Endometrium (tissue), 2 donors: ENCODE measurements at regions not wholly inside any gene's neighbourhood (a gene's known extent, or its start where the extent isn't known, plus 50 kb on each side); places are given as distances from the start of the nearest gene placed in this dataset.
A peak's percentile ranks its signal among the peaks of the same experiment; 100 is the strongest.

Experiments
- FAIRE-seq: peaks from 2 replicates; lab custom pipeline; 2012; peaks lifted over from hg19 to GRCh38; lab: Jason Lieb, UNC
- donor health status: control.
- donor health status: control.

GRCh38 chr7:115707258-115708012 is 323.1 kb downstream of the TFEC start:
- FAIRE-seq, result no peak

DNA sequence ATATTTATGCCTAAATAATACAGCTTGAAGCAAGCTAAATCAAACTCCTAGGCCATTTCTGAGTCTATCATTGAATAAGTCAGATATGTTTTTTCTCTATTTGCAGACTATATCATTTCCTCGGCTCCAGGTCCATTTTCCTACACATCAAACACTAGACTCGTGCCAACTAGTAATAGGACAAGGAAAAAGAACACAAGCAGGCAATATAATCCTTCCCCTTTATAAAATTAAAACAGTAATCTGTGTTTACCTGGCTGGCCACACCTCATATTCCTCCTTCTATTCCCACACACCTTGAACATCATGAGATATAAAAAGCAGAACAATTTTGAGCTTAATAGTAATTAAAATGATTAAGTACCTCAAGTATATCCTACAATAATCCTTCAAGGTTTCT is 325.7 kb downstream of the TFEC start:
- no peak for FAIRE-seq

DNA sequence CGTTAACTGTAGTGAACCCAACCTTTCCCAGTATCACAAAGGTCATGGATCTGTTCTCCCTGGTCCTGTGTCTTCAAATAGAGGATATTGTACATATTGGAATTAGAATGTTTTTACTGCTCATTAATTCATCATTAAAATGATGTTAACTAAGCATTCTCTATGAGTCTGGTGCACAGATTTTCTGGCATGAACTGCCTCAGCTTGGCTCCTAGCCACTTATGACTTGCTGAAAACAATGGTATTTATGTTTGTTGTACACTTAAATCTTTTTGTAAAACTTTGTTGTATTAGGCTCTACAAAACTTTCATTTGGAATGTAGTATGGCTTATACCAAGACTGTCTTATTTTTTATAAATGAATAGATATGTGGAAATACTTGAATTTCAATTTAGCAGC is 329.4 kb downstream of the TFEC start:
- no peak for FAIRE-seq

- FAIRE-seq, result no peak
Measured at GRCh38 chr7:115694424-115694823, 336.1 kb downstream of the TFEC start.

GRCh38 chr7:115693779-115694178 is 336.8 kb downstream of the TFEC start:
- no peak for FAIRE-seq

DNA sequence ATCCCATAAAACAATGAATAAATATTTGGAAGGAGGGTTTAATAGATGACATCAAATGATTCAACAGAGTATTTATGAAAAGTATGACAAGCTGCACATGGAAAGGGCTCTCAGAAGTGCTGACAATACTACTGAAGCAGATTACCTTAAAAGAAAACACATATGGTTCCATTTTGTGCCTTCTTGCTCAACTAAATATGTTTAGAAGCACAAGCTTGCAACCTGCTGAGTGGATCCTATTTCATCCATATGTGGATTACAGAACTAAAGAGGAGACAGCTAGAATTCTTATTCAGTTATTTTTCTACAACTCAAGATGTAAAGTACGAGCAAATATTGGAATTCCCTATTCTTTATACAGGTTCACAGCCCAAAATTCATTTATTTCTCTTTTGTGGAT is 340.6 kb downstream of the TFEC start:
- no peak for FAIRE-seq

GRCh38 chr7:115683093-115683492 is 347.5 kb downstream of the TFEC start:
- FAIRE-seq, result no peak

GRCh38 chr7:115682507-115682906 is 348.1 kb downstream of the TFEC start:
- no peak for FAIRE-seq

DNA sequence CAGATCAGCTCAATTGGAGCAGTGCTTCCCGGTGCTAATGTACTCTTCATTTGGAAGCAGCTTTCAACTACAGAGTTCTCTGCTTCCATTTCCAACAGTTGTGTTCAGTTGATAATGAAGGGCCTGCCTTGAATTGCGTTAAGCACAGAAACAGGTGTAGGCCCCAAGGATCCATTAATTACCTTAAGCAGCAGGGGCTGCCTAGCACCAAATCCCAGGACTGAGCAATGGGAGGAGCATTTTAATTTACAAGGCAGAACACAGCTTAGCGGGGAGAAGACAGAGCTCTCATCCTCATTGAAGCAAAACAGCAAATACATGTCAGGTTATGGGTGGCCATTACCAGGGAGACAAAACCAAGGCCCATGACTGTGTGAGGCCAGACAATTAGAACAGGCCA is 349.6 kb downstream of the TFEC start:
- no peak for FAIRE-seq

- no peak for FAIRE-seq
Measured at GRCh38 chr7:115679976-115680375, 350.6 kb downstream of the TFEC start.

DNA sequence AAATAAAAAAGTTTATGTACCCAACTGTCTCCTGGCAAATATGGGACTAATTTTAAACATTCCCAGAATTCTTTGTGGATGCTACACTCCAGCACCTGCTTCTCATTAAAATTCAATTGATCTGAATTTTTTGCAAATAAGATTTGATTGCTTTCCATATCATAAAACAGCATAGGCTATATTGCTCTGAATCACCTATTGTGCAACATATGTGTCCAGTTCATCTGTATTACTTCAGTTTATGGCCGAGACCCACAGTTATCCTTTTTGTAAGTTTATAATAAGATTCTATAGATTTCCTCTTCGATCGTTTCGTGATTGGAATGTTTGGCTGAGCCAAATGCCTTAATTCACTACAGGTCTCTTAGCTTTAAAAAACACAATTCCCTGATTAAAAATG is 351.1 kb downstream of the TFEC start:
- FAIRE-seq, result no peak

GRCh38 chr7:115678086-115678982 is 352.2 kb downstream of the TFEC start:
- peak; percentile 94 for FAIRE-seq

DNA sequence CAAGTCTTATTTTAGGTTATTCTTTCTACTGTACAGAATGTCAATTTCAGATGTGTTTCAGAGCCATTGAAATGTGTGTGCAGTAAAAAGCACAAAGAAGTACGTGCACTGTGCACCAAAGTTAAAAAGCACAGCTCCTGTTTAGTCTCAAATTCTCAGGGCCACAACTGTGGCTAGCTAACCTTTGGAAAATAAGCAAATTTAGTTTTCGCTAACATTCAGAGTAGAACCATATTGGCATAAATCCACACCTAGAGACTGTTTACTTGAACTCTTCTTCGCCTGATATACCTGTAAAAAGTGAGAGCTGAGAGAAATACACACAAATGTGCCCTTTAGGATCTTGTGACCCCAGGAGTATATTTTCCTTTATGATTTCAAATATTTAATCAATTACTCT is 353.9 kb downstream of the TFEC start:
- no peak for FAIRE-seq

GRCh38 chr7:115676080-115676479 is 354.5 kb downstream of the TFEC start:
- FAIRE-seq, result no peak

- no peak for FAIRE-seq
Measured at GRCh38 chr7:115674467-115675024, 356.0 kb downstream of the TFEC start.

GRCh38 chr7:115672024-115672423 is 358.5 kb downstream of the TFEC start:
- FAIRE-seq, result no peak

GRCh38 chr7:115662676-115663075 is 367.9 kb downstream of the TFEC start:
- no peak for FAIRE-seq

GRCh38 chr7:115662120-115662519 is 368.4 kb downstream of the TFEC start:
- no peak for FAIRE-seq

- FAIRE-seq, result no peak
Measured at GRCh38 chr7:115658223-115658622, 372.3 kb downstream of the TFEC start.

DNA sequence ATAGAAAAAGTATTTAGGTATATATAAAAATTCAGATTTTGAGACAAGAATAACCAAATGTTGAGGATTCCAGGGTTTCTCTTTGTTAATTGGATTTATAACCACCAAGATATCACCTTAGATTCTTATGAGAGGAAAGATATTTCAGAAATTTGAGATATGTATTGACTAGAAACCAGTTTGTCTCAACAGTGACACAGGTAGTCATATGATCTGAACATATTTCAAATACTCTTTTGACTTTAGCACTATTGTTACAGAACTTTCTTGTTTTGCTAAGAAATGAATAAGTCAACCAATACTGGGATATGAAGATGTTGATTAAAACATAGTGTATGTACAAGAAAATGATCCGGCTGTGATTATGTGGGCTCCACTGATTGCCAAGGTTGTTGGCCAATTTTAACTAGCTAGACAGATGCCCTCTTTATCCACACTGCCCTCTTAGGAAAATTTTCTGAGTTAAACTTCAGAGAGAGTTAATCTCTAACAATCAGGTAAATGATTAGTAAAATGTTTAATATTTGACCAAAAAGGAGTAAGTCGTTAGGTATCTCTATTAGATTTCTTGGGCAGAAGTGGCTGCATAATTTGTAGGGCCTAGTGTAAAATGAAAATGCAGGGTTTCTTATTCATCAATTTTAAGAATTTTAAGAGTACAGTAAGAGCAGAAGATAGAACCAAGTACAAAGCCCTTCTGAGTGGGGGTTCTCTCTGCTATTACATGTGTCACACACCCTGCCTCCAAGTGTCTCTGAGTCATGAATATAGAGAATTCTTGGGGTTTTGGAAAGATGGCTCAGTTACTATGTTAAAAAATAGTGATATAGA is 376.0 kb downstream of the TFEC start:
- no peak for FAIRE-seq

DNA sequence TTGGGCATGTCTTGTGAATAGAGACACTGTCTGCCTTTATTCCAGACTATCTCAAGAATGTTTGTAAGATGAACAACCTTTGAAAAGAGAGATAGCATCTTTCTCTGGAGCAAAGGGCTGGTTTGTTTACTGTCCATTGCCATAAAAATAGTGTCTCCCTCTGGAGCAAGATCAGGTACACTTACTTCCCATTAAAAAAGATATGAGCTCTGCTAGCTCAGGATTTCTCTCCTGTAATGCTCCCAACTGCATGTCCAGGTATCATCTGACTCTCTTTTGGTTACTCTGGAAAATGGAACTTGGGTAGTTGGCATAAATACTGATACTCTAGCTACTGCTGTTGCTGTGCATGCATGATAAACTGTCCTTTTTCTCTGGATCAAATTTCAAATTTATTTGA is 381.1 kb downstream of the TFEC start:
- FAIRE-seq, result no peak

GRCh38 chr7:115647712-115648111 is 382.9 kb downstream of the TFEC start:
- no peak for FAIRE-seq
